ENCODE measurements at regions not wholly inside any gene's neighbourhood (a gene's known extent, or its start where the extent isn't known, plus 50 kb on each side); places are given as distances from the start of the nearest gene placed in this dataset.

DNA sequence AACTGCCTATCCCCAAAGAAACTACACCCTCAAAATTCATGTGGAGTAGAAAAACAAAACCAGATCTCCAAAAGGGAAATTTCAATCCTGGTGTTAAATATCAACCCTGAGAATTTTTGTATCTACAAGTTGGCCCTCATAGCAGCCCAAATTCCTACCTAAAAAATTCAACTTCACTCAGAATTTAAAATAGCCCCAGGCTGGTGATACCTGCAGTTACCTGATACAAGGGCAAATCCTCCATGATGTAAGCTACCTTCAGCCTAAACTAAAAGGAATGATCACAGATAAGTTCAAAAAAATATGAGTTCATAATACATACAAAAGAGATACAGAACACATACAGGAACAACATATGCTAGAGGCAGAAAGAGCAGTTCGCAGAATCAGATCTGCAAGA is 138.4 kb downstream of the HNRNPD start:
- TF ChIP-seq, protein P1, sequence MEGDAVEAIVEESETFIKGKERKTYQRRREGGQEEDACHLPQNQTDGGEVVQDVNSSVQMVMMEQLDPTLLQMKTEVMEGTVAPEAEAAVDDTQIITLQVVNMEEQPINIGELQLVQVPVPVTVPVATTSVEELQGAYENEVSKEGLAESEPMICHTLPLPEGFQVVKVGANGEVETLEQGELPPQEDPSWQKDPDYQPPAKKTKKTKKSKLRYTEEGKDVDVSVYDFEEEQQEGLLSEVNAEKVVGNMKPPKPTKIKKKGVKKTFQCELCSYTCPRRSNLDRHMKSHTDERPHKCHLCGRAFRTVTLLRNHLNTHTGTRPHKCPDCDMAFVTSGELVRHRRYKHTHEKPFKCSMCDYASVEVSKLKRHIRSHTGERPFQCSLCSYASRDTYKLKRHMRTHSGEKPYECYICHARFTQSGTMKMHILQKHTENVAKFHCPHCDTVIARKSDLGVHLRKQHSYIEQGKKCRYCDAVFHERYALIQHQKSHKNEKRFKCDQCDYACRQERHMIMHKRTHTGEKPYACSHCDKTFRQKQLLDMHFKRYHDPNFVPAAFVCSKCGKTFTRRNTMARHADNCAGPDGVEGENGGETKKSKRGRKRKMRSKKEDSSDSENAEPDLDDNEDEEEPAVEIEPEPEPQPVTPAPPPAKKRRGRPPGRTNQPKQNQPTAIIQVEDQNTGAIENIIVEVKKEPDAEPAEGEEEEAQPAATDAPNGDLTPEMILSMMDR (IDR thresholded peaks at IDR 0.05): no peak
- Histone ChIP-seq H3K36me3 (no peaks in the 10 kb centered on the region), H3K27ac (no peak overlapping the region), H3K4me1 (peaks cover 0 to 4% of the 10 kb centered on the region in 2 donors), H3K4me3 (no peak overlapping the region), H3K9me3 (peaks cover 0 to 3% of the 10 kb centered on the region in 2 donors), H3K27me3 (no peaks in the 10 kb centered on the region)
- DNase-seq (ENCODE audit: low spot score): no peak

DNA sequence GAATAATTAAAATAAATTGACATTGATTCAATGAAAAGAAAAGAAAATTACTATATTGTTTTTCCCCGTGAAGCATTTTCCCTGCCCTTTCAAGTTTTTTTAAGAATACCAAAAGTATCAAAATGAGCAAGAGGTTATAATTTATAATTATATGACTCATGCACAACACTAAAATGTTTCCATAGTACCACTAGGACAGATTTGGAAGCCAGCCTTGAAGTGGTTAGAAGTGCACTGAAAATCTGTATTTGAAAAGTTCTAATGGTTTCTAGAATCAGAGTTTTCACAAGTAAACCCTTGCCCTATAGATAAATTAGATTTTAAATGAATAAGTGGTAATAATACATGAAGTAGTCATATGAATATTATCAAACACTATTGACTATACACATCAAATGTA is 140.9 kb downstream of the HNRNPD start:
- Histone ChIP-seq H3K4me3 (no peak overlapping the region), H3K36me3 (no peaks in the 10 kb centered on the region), H3K27ac (no peak overlapping the region), H3K27me3 (no peaks in the 10 kb centered on the region), H3K9me3 (peaks cover 0 to 3% of the 10 kb centered on the region in 2 donors), H3K4me1 (peaks cover 0 to 4% of the 10 kb centered on the region in 2 donors)
- TF ChIP-seq, protein P1 (IDR thresholded peaks at IDR 0.05): no peak
- DNase-seq (ENCODE audit: low spot score): no peak

DNA sequence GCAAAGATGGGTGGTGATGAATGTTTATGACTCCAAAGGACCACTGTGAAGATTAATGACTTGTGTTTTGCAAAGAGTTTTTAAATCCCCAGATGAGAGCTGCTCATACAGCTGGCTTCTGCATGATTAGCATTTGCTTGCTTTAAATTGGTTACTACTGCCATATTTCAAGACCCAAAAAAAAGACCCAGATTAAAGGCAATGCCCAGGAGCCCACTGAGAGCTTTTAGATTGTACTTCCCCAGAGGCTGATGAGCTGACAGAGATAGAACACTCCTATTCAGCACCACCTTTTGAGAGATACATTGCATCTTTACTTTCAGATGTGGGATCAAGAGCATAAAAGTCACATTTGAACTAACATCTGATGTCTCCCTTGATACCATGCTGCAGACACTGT is 142.0 kb downstream of the HNRNPD start:
- Histone ChIP-seq H3K4me3 (no peak overlapping the region), H3K27me3 (no peaks in the 10 kb centered on the region), H3K9me3 (no peaks in the 10 kb centered on the region), H3K36me3 (no peaks in the 10 kb centered on the region), H3K4me1 (peaks cover 0 to 4% of the 10 kb centered on the region in 2 donors), H3K27ac (no peak overlapping the region)
- TF ChIP-seq, protein P1 (IDR thresholded peaks at IDR 0.05): no peak
- DNase-seq (ENCODE audit: low spot score): no peak

DNA sequence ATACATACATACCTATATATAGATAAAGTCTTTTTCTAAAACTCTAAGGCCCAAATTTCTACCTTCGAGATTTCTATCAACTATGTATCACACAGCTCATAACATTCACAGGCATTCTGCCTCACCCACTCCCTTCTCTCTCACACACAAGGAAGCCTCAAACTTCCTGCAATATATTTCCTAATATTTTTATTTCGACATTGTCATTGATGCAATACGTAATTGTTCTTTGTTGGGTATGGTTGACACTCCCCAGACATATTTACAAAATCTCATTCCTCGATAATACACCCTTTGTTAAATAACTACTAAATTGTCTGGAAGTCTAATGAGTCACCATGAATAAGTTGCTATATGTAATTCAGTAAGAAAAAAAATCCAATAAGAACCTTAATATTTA is 143.5 kb downstream of the HNRNPD start:
- H3K9me3 ChIP-seq: no peaks in the 10 kb centered on the region
- H3K27me3 ChIP-seq: no peaks in the 10 kb centered on the region
- H3K36me3 ChIP-seq: no peaks in the 10 kb centered on the region
- DNase-seq (ENCODE audit: low spot score): no peak
- H3K4me1 ChIP-seq: peaks cover 0 to 4% of the 10 kb centered on the region in 2 donors
- TF ChIP-seq, protein P1 (IDR thresholded peaks at IDR 0.05): no peak
- H3K27ac ChIP-seq: no peak overlapping the region
- H3K4me3 ChIP-seq: no peak overlapping the region

DNA sequence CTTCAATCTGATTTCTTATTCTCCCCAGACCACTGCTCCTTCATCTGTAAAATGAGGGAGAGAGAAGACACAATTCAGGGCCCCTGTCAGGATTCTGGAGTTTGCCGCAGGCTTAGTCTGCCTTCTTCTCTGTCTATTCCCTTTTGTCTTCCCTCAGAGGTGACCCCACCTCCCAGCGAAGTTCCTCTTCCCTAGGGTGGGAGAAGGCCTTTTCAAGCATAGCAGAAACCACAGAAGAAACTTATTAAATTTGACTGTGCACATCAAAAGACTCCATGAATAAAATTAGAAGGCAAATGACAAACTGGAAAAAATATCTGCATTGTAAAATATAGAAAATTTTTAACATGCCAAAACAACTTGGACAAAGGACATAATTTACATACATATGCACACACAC is 148.8 kb downstream of the HNRNPD start:
- H3K4me3 ChIP-seq: no peak overlapping the region
- TF ChIP-seq, protein P1 (IDR thresholded peaks at IDR 0.05): no peak
- H3K27me3 ChIP-seq: no peaks in the 10 kb centered on the region
- no peak for DNase-seq (ENCODE audit: low spot score)
- no peaks in the 10 kb centered on the region for H3K9me3 ChIP-seq
- no peaks in the 10 kb centered on the region for H3K4me1 ChIP-seq
- H3K27ac ChIP-seq: no peak overlapping the region
- H3K36me3 ChIP-seq: no peaks in the 10 kb centered on the region

DNA sequence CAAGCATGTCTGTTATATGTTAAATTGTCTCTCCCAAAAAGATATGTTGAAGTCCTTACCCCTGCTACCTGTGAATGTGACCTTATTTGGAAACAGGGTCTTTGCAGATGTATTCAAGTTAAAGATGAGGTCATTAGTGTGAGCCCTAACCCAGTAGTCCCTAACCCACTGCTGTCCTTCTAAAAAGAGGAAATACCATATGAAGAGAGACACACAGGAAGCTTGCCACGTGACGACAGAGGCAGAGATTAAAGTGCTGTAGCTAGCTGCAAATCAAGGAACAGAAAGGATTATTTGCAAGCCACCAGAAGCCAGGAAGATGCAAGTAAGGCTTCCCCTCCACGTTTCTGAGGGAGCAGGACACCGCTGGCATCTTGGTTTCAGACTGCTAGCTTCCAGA is 150.1 kb downstream of the HNRNPD start:
- TF ChIP-seq, protein P1 (IDR thresholded peaks at IDR 0.05): no peak
- DNase-seq (ENCODE audit: low spot score): no peak
- no peaks in the 10 kb centered on the region for H3K36me3 ChIP-seq
- H3K4me3 ChIP-seq: no peak overlapping the region
- H3K27ac ChIP-seq: no peak overlapping the region
- no peaks in the 10 kb centered on the region for H3K9me3 ChIP-seq
- H3K27me3 ChIP-seq: no peaks in the 10 kb centered on the region
- H3K4me1 ChIP-seq: no peaks in the 10 kb centered on the region
